NCI-H774 (cell line): ENCODE measurements at regions not wholly inside any gene's neighbourhood (a gene's known extent, or its start where the extent isn't known, plus 50 kb on each side); places are given as distances from the start of the nearest gene placed in this dataset.

Source experiments
- DNase-seq: peaks from one replicate; lab custom pipeline; 2025; lab: John Stamatoyannopoulos, UW

DNA sequence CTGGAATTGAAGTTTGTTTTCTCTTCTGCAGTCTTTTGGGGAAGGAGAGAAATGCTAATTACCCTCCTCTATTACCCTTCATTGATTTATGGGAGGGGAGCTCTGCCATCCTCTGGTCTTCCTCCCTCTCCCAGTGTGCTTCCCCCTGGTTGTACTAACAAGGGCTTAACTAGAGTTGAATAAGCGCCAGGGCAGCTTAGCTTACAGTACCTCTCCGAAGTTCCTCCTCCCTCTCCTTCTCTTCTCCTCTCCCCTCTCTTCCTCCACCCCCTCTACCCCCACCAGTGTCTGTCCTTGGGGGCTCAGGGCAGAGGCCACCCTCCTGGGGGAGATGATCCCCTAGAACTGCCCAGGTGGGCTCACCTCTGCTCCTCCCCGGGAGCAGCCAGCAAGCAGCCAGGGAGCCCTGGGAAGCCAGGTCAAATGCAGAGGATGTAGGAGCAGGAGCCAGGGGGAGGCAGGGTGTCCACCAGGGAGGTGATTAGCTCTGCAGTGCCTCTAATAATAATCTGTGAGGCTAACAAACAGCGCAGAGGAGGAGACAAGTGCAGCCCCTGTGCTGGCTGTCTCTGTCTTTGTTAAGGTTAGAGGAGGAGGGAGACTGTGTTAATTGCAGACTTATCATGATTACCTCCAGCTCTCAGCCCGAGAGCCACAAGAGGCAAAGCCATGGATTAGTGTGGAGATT is 191.6 kb upstream of the CADM1 start:
- no peak for DNase-seq

DNA sequence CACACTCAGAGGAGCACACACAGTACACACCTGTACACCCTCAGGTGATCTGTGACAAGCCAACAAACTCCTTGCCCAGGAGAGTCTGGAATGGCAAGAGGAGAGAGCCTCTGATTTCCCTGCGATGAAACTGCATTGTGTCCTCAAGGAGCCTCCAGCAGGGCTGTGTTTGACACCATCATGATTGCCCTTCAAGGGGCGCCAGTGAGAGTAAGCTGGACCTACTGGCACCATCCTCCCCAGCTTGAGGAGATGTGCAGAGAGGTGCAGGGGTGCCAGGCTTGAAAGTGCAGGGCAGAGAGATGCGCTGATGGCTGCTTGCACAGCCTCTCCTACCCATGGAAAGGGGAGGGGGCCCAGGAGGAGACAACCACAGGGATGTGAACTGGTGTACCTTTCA is 188.8 kb upstream of the CADM1 start:
- DNase-seq, result no peak

DNA sequence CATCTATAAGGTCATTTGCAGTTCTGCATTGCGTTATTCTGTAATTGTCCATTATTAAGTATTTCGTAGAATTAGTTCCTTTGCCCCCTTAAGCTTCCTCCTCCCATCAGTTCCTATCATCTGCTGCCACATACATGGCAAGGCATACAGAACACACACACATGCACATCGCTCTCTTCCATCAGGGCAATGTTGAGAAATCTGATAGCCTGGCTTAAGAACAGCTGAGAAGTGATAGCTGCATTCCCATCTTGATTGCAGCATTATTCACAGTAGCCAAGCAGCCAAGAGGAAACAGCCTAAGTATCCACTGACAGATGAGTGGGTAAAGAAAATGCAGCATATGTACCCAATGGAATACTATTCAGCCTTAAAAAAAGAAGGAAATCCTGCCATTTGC is 186.8 kb upstream of the CADM1 start:
- no peak for DNase-seq

DNA sequence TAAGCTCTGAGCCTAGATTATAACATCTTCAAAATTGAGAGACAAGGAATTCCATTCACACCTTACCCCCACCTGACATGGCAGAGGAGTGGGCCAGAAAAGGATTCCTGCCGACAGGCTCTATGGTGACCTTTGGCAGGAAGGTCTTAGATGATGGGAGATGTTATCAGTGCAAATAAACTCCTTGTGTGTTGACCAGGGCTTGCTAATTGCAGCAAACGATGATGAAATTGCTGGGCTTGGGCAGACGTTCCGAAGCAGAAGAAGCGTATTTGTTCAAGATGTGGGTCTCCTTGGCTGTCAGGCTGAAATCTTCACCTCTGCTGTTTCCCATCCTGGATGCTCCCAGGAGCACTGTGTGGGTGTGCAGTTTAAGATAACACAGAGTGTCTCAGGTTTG is 183.7 kb upstream of the CADM1 start:
- DNase-seq, result no peak

DNA sequence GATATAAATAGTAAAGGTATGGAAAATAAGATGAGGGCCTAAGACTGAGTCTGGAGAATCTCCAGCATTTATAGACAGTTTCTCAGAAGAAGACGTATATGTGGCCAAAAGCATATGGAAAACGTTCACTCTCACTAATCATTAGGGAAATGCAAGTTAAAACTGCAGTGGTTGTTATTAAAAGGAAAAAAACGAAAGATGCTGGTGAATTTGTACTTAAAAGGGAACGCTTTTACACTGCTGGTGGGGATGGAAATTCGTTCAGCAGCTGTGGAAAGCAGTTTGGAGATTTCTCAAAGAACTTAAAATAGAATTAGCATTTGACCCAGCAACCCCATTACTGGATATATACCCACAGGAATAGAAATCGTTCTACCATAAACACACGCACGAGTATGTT is 180.5 kb upstream of the CADM1 start:
- DNase-seq, result no peak

DNA sequence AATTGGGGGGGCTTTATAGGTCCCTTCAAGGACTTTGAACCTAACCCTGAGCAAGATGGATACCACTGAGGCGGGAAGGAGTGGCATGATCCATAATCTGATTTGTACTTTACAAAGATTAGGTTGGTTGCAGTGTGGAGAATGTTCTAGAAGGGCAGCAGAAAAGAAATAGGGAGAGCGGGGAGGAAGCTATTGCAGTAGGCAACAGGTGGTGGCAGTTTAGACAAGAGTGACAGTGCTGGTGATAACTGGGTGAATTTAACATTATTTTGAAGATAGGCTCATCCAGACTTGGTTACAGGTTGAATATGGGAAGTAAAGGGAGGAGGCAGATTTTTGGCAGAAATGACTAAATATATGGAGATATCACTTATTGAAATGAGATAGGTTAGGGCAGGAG is 179.9 kb upstream of the CADM1 start:
- no peak for DNase-seq

DNA sequence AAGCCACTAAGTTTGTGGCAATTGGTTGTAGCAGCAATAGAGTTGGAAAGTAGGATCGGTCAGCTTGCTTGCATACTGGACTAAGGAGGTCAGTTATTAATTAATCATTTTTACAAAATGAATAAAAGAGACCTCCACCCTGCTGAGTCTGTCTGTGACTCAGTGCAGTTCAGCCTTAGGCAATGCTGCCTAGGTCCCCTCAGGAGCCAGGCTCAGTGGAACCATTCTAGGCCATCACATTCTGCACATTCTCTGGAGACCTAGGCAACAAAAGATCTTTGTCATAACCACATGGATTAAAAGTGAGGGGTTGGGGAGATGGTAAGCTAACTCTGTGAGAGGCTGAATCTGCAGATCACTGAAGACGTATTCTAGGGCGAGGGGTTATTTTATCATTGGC is 178.7 kb upstream of the CADM1 start:
- DNase-seq, result no peak

DNA sequence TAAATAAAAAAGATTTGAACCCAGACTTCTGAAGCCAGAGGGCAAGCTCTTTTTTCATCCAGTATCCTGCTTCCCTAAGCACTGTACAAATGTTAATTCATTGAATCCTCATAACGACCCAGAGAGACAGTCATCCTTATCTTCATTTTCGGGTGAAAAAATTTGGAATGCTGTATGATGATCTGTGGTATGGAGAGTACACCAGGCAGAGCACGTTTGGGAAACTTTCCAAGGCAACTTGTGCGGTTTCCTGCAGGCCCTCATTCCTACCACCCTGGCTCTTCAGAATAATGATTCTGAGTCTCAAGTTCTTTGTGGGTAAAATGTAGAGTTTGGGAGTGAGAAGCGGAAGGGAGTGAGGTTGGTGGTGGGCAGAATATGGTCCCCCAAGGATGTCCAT is 177.9 kb upstream of the CADM1 start:
- no peak for DNase-seq

DNA sequence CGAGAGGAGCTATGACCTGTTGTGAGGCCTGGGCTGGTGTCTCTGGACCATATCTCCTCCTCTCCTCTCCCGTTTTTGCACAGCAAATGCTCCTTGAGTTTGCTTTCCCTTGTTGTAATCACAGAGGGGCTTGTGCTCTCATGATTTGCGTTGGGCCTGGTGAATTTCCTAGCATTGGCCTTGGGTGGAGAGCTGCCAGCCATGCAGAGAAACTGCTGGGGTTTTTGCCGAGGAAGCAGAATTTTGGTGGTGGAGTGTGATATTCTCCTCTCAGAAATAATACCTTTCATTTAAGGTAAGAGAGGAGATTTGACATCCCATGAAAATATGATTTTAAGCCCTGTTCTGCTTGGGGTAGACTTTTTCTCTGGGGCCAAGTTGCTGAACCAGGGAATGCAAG is 175.7 kb upstream of the CADM1 start:
- no peak for DNase-seq

DNA sequence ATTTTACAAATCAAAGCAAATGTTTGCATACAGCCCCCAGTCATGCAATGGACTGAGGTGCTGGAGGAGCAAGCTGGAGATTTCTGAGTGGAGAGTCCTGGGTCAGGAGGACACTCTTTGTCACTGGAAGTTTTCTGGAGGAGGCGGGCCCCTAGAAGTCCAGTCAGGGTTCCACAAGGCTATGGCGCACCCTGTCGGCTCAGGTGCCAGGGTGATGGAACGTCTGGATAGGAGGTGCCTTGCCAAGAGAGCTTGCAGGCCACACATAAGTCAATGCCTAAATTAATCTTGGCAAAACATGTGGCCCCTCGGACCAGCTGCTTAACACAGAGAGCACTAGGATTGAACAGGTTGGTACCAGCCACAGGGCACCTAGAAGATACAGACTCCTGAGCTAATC is 174.7 kb upstream of the CADM1 start:
- DNase-seq, result peak; percentile 50

DNA sequence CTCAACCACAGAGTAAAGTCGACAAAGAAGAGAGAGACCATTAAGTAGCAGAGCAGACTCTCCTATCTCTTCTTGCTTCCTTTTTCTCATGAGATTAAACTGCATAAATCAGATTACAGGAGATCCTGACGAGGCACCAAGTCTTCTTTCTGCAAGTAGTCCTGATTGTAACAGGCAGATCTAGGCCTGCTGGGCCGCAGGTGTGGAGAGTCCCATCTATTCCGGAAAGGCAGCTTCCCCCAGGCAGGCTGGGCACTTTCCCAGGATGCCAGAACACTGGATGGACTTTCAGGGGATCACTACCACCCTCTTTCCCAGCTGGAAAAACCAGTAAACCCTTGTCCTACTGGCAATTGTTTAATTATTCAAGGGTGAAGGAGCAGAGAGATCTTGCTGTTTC is 173.0 kb upstream of the CADM1 start:
- no peak for DNase-seq

DNA sequence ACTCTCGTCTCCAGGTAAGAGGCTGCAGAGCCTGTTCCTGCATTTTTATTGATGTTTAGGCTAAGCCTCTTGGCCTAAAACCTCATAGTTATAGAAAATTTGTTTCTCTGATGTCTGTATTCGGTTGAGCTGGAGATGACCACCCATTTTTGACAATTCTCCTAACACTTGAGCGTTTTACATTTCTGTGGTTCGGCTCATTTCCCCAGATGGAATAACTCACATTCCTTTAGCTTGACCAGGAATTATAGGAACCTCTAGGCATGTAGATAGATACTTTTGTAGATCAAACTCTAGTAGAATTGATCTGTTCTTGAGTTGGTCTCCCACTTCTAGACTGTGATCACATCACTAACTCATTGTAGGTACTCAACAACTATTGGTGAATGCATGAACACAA is 172.6 kb upstream of the CADM1 start:
- no peak for DNase-seq

DNA sequence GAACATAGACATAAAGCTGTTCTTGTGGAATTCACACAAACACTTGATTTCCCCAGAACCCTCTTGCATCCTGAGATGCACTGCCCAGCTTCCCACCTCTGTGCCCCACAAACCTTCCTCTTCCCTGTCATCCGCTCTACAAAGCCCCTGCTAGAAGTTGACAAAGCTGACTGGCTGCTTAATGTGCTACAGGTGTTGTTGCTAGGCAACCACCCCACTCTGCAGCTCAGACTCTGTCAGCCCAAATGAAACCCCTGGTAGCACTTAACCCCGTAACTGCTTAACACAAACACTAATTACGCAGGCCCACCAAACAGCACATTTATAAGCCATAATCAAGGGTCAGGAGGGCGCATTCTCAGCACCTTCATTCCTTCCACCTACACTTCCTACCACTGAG is 172.0 kb upstream of the CADM1 start:
- DNase-seq, result peak; percentile 26

DNA sequence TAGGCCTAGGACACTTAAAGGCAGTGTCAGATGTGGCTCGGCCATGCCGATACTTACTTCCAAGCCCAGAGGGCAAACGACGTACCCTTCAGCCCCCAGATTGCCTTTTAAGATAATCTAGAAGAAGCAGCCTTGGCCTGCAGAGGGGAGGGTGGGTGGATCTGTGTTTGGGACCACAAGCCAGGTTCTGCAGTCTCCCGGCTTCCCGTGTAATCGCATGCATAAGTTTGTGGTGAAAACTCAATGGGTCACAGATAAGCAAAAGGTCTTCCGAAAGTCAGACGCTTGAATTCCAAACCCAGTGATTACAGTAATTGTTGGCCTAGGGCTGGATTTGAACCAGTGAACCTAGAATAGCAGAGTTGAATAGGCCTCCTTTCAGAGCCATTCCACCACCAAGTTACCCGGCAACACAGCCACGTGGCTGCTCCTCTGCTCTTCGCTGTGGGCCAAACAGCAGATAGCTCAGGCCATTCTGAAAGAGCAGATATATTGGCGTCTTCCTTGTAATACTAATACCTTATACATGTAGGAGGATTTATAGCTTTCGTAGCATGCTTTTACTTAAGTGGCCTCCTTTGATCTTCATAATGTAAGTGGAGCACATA is 170.8 kb upstream of the CADM1 start:
- DNase-seq, result no peak

DNA sequence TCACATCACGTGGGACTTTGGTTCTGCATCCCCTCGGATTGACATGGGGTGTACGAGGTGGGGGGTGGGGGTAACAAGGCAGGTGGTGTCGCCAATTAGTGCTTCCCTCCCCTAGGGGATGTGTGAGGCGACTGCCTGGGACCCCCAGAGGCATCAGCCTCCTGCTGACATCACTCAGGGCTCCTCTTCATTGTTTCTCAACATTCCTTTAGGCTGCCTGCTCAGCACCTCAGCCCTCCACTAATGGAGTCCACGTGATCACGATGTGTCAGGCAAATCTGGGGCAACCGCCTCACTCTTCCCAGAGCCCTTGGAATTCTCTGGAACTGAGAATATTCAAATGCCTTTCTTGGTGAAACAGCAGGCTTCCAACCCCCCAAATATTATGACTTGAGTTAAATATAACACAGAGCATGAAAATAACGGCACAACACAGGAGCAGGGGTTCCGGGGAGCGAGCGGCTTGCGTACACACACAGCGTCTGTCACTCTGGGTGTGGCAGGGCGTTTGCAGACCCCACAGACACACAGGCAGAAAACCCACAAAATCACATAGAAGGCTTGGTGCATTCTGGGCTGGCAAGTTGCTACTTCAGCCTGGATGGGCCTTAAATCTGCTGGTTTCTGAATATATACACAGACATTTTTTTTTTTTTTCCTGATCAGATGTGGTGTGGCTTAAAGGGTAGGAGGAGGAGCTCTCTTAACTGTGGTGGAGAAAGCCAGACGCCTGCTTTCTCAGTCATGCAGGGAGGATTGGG is 170.1 kb upstream of the CADM1 start:
- no peak for DNase-seq

DNA sequence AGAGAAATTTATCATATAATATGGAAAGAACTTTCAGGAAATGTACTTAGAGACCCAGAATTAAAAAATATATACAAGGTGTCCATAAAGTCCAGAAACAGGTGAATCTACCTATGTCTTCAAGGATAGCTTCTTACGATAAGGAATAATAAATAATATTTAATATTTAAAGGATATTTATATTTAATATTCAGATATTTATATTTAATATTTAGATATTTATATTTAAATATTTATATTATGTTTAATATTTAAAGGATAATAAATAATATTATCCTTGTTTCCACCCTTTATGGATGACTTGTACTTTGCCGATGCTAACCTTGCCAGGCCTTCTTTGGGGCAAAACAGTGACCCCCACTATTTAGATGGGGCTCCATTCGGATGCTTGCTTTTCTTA is 169.5 kb upstream of the CADM1 start:
- no peak for DNase-seq

DNA sequence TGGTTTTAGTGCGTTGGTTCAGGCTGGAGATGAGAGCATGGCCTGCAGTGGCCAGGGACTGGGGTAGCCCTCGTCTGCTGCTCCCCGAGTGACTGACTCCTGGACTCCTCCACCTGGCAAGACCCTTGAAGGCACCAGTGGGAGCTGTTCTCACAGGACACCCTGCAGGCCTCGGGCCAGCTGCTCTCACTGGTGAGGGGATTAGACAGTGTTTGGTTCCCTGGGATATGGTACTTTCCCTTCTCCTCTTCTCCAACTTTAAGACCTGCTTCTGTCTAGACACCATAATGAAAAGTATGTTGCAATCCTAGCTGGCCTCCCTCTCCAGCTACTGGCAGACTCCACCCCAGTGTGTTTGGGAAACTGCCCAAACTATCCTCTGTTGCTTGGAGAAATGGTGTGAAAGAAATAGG is 168.8 kb upstream of the CADM1 start:
- no peak for DNase-seq

DNA sequence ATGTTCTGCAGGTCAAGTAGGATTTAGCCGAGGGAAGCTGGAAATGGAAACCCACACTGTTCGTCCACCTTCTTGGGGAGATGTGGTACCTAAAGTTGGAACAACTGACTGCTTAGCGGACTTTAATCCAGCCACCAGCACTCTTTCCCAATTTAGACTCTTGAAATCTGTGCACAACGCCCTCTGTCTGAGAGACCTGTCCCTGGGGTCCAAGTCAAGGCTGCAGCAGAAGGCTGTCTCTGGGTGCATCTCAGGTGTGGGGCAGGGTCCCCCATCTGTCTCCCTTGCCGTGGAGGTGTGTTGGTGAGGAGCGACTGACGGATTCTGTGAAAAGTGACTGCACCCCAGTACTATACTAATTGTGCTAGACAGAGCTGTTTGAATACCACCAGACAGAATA is 168.2 kb upstream of the CADM1 start:
- no peak for DNase-seq

DNA sequence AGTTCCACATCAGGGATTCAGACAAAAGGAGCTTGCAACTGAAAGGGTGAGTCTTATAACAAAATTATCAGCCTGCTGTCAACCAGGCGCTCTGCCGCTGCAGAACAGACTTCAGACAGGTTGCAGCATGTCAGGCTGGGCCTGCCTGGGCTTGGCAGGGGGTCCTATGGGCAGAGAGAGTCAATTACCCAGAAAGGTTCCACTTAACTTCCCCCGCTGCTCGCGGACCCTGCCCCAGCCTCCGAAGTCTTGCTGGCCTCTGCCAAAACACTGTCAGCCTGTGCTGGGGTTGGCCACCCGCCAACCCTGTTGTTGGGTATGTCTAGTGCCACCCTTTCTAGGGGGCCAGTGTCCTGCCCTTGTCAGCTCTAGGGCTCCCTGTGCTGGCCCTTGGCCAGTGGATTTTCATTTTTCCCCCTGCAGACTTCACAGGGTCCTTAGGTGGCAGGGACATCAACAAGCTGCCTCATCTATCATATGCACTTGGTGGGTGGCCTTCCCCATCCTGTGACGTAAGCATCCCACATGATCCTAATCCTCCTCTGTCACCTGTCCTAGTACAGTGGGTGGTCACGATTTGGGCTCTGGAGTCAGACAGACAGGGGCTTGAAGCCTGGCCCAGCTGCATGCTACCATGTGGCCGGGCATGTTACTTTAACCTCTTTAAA is 166.5 kb upstream of the CADM1 start:
- DNase-seq, result no peak

DNA sequence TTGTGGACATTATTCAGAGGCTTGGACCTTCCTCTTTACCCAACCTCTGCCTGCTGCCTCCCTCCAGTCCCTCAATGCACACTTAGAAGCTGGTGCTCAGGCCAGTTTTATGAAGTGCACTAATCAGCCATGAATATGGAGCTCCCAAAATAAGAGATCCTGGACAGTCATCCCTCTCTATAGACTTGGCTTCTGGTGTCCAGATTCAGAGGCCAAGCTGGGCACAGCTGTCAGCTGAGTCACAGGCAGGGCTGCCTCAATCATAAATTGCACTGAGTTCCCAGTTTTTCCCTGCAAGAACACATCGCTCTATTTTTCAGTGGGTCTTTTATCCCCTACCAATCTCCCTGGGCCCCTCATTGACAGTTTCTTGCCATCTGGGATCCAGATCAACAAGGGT is 161.7 kb upstream of the CADM1 start:
- DNase-seq, result no peak

DNA sequence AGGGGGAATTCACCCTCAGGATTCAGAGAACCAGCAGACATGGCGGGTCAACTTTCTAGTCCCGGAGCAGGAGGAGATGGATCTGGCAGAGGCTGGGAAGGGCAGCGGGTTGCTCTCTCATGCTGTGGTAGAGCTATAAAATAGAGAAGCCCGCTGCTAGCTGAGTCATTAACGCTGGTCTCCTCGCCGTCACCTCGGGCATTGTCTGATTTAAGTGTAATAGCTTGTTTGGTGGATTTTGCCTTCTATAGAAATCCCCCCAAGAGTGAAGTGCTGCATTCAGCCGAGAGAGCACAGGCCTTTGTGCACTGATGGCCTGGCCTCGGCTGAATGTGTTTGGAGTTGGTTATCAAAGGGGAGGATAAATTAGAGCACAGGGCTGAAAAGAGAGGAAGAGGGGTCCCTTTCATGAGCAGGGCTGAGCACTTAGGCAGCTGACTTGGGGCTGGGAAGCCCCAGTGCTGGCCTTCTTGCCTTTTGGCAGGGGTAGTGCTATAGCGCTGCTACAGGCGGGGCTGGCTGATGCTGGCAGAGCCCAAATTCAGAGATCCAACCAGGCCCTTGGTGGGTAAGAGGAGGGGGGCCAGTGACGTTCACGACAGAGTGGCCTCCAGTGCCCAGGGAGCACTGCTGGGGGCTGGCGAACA is 161.1 kb upstream of the CADM1 start:
- DNase-seq, result no peak

DNA sequence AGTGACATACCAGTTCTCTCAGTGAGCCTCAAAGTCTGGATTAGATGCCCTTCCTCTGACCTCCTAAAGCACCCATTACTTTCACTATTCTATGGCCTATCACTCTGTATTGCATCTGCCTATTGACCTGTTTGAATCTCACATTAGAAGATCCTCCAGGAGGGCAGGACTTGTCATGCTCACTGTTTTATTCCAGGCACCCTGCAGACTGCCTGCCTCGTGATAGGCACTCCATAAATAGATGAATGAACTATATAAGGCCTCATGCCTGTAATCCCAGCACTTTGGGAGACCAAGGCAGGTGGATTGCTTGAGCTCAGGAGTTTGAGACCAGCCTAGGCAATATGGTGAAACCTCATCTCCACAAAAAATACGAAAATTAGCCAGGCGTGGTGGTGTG is 160.1 kb upstream of the CADM1 start:
- no peak for DNase-seq

DNA sequence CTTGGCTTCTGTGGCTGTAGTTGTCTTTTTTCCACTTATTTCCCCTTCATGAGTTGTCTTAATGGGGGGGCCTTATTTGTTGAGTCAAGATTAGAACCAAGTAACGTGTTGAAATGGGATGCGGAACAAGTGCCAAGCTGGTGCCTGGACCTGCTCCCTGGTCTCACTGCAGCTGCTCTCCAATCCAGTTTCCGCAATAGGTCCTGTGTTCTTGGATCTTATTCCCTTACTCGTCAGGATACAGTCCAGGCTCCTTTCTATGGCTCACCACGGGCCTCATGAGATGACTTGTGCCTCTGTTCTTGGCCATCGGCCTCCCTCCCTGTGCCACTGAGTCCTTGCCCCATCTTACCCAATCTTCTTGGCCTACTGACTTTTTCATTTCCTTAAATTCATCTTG is 159.6 kb upstream of the CADM1 start:
- no peak for DNase-seq
